NCI-H1436 (cell line): ENCODE measurements at regions not wholly inside any gene's neighbourhood (a gene's known extent, or its start where the extent isn't known, plus 50 kb on each side); places are given as distances from the start of the nearest gene placed in this dataset.
"Not testable (repeated sequence)": the region's sequence is repeated elsewhere in the genome, so short reads cannot be mapped to it uniquely, and the experiment has no call there.

Source experiments
- DNase-seq: peaks from one replicate; lab custom pipeline; 2025; lab: John Stamatoyannopoulos, UW

GRCh38 chr9:102506406-102506805, 488.7 kb upstream of the CYLC2 start:
- no peak for DNase-seq

DNA sequence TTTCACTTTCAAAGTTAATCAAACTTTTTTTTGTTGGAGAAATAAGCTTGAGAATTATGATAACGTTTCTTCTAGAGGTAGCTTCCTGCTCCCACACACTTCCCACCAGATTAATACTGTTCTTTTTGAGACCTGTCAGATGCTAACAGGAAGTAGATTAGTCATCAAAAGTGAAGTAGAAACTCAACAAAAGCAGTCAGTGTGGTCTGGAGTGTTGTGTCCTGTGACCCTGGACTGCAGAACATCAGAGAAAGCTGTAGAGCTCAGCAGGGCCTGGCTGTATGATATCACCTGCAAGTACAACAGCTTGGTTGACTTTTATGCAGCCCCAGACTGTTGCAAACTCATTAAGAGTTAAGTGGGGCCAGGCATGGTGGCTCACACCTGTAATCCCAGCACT, 495.7 kb upstream of the CYLC2 start:
- no peak for DNase-seq

GRCh38 chr9:102497709-102498108, 497.4 kb upstream of the CYLC2 start:
- DNase-seq: no peak

DNA sequence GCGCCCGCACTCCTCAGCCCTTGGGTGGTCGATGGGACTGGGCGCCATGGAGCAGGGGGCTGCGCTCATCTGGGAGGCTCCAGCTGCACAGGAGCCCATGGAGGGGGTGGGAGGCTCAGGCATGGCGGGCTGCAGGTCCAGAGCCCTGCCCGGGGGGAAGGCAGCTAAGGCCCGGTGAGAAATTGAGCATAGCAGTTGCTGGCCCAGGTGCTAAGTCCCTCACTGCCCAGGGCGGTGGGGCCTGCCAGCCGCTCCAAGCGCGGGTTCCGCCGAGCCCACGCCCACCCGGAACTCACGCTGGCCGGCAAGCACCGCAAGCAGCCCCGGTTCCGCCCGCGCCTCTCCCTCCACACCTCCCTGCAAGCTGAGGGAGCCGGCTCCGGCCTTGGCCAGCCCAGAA, 508.2 kb upstream of the CYLC2 start:
- not testable (repeated sequence) for DNase-seq

GRCh38 chr9:102483651-102484050, 511.5 kb upstream of the CYLC2 start:
- DNase-seq: no peak

- no peak for DNase-seq
These were observed 512.4 kb upstream of the CYLC2 start for GRCh38 chr9:102482776-102483175.

GRCh38 chr9:102479191-102479590, 515.9 kb upstream of the CYLC2 start:
- no peak for DNase-seq

- DNase-seq: no peak
These were observed 520.8 kb upstream of the CYLC2 start for GRCh38 chr9:102474357-102474756.

GRCh38 chr9:102469430-102469829, 525.7 kb upstream of the CYLC2 start:
- not testable (repeated sequence) for DNase-seq

DNA sequence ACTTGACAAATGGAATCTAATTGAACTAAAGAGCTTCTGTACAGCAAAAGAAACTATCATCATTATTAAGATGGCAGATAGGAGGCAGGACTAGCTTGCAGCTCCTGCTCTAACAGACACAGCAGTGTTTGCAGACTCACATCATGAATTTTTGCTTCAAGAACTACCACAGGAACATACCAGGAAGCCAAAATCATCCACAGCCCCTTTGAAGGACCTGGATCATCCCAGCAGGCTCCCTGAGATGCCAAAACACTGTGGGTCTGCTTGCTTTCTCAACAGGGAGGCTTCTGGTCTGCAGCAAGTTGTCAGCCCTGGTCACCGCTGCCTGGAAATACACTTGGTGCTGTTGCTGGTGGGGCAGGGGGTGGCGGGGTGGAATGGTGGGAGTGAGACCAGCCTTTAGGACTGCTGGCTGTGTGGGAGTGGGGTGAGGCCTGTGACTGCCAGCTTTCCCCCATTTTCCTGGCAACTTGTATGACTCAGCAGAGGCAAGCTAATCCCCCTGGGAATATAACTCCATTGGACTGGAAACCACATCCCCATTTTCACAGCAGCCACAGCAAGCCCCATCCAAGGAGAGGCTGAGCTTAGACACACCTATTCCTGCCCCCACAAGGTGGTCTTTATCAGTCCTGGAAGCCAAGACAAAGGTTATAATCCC, 533.8 kb upstream of the CYLC2 start:
- no peak for DNase-seq

- DNase-seq: no peak
These were observed 535.3 kb upstream of the CYLC2 start for GRCh38 chr9:102459828-102460227.

- no peak for DNase-seq
These were observed 538.6 kb upstream of the CYLC2 start for GRCh38 chr9:102456562-102456961.

- no peak for DNase-seq
These were observed 549.2 kb upstream of the CYLC2 start for GRCh38 chr9:102445906-102446305.

GRCh38 chr9:102445181-102445747, 549.9 kb upstream of the CYLC2 start:
- DNase-seq: no peak

DNA sequence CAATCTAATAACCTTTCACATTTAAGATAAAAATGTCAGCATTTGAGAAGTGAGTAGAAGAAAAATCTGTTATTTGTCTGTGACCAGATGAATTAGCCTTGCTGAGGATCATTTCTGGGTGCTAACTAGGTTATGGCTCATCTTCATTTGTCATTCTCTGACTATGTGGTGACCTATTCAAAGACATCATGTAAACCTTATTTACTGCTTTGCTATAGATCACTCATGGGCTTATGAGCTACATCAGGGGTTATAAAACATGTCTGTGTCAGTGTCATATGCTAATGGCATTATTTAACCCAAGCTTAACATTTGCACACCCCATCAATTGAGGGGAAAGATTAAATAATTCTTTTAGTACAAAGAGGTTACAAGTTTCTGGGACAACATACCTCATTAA, 555.5 kb upstream of the CYLC2 start:
- DNase-seq: no peak

DNA sequence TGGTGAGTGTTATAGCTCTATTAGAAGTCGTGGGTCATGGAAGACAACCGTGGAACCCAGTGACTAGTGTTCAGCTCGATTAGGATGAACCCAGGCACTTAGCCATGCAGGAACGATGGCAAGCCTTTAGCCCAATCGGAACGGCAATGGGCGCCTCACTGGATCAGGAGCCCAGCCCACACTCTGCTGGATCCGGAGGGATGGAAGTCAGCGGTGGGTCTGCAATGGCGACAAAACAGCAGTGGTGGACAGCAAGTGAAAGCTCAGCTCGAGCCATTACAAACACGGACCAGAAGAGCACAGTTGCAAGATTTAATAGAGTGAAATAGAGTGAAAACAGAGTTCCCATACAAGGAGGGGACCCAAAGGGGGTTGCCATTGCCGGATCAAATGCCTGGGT, 558.5 kb upstream of the CYLC2 start:
- DNase-seq: not testable (repeated sequence)

GRCh38 chr9:102435427-102435826, 559.7 kb upstream of the CYLC2 start:
- DNase-seq: no peak

DNA sequence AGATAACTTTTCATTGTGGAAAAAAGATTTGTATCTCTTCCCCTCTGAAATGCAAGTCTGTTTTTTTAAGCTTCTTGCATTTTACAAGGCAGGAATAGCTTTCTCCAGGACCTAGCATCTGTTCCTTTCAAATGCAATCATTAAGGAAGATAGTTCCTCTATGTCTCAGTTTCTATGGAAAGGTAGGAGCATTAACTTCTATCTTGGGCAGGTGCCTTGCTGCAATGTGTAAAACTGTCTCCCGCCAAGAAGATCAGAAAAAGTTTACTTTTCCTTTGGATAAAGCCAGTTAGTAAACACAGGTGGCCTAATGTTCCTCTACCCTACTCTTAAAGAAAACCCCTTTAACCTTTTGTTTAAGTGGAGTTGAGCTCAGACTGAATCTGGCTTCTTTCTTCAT, 560.6 kb upstream of the CYLC2 start:
- DNase-seq: no peak

DNA sequence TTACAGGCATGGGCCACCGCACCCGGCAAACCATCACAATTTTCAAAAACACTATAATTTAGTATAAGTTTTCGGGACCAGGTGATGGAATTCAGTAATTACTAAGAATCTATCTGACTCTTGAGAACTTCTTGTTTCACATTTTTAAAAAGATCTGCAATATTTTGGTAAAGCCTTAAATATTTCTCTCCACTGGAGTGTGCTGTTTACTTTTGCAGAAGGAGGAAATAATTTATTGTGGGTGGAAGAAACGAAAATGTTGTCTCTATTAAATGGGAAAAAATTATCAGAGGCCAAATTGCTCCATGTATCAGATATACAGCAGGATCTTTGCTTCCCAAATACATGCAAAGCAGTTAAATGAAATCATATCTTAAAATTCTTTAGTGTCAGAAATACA, 566.8 kb upstream of the CYLC2 start:
- DNase-seq: no peak

- DNase-seq: not testable (repeated sequence)
These were observed 578.9 kb upstream of the CYLC2 start for GRCh38 chr9:102416251-102416650.

DNA sequence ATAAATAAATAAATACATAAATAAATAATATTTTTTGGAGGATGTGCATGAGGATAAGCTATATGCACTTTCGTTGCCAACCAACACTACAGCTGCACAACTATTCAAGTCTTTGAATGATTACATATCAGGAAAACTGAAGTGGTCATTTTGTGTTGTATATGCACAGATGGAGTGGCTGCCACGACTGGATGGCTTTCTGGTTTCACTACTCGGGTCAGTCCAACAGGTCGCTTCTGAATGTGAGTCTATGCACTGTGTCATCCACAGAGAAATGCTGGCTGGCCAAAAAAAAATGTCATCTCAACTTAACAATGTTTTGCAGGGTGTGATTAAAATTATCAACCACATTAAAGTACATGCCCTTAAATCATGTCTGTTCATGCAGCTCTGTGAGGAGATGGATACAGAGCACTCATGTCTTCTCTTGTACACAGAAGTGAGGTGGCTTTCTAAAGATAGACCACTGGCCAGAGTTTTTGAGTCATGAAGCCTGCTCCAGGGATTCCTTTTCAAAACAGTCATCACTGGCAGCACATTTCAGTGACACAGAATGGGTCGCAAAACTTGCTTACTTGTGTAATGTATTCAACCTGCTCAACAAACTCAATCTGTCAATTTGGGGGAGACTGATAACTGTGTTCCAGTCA, 589.8 kb upstream of the CYLC2 start:
- no peak for DNase-seq

DNA sequence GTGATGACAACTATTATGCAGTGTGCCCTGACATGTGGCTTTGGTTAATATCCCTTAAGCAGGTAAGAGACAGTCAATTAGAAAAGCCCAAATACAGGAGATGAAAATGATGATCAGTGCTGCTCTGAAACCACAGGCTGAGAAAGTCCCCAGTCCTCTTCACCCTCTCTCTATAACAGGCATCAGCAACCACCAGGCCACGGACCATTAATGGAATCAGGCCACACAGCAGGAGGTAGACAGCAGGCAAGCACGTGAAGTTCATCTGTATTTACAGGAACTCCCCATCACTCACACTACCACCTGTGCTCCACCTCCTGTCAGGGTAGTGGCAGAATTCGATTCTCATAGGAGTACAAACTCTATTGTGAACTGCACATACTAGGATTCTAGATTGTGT, 591.6 kb upstream of the CYLC2 start:
- DNase-seq: no peak

DNA sequence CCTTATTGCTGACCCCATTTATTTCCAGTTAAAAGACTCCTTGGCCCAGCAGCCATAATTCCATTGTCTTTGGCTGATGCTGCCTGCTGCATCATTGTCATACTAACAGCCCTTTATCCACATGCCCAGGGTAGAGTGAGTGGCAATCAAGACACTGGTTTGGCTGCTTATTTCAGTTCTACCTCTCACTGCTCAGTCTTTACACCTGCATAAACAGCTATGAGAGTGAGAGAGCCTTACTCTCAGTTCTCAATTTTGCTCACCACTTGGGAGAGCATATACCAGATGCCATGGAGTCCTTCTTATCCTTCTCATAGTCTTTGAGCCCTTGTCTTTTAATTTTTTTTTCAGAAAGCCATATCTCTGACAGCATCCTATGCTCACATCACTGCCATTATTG, 596.9 kb upstream of the CYLC2 start:
- no peak for DNase-seq

- DNase-seq: not testable (repeated sequence)
These were observed 609.5 kb upstream of the CYLC2 start for GRCh38 chr9:102385620-102386019.
